Liver (tissue), 8 donors: ENCODE measurements at regions not wholly inside any gene's neighbourhood (a gene's known extent, or its start where the extent isn't known, plus 50 kb on each side); places are given as distances from the start of the nearest gene placed in this dataset.

Experiments used
- DNase-seq: peaks from one replicate; pipeline ENCODE4 v3.0.0-alpha.2; 2017; ENCODE audit warnings: low spot score
- H3K27ac ChIP-seq, 2 donors: one replicate each; pipeline ENCODE4 v1.7.0; 2013; ENCODE audit warnings: inconsistent platforms in 2 of 2, low read length in 2 of 2, control low read depth in 1 of 2, low read depth in 1 of 2, mild to moderate bottlenecking in 1 of 2
- H3K27me3 ChIP-seq, 4 donors: one replicate each; pipeline versions ENCODE4 v1.6.1 to v1.7.0; 2013; ENCODE audit warnings: low read length in 3 of 4, inconsistent platforms in 1 of 4, mild to moderate bottlenecking in 1 of 4, moderate library complexity in 1 of 4; ENCODE audit not compliant: control insufficient read depth in 4 of 4, insufficient read depth in 4 of 4
- H3K36me3 ChIP-seq, 4 donors: one replicate each; pipeline versions ENCODE4 v1.6.1 to v1.7.0; 2013; ENCODE audit warnings: low read length in 3 of 4, mild to moderate bottlenecking in 3 of 4, low read depth in 1 of 4, moderate library complexity in 1 of 4; ENCODE audit not compliant: control insufficient read depth in 4 of 4, insufficient read depth in 3 of 4
- H3K4me1 ChIP-seq, 4 donors: one replicate each; pipeline versions ENCODE4 v1.6.1 to v1.7.0; 2013; ENCODE audit warnings: low read length in 3 of 4, mild to moderate bottlenecking in 3 of 4, moderate library complexity in 1 of 4; ENCODE audit not compliant: control insufficient read depth in 4 of 4, insufficient read depth in 4 of 4
- H3K4me3 ChIP-seq, 3 donors: one replicate each; pipeline versions ENCODE4 v1.6.1 to v1.7.0; 2013; ENCODE audit warnings: low read length in 3 of 3, control low read depth in 1 of 3, low read depth in 1 of 3, mild to moderate bottlenecking in 1 of 3
- H3K9ac ChIP-seq, 2 donors: one replicate each; pipeline ENCODE4 v1.7.0; 2013; ENCODE audit warnings: low read length in 2 of 2, mild to moderate bottlenecking in 2 of 2, moderate library complexity in 2 of 2, control low read depth in 1 of 2, low read depth in 1 of 2
- H3K9me3 ChIP-seq, 4 donors: one replicate each; pipeline versions ENCODE4 v1.6.1 to v1.7.0; 2013; ENCODE audit warnings: low read length in 3 of 4; ENCODE audit not compliant: control insufficient read depth in 4 of 4
- EGR1 ChIP-seq, 2 donors: IDR thresholded peaks; 2 replicates each; pipeline ENCODE4 v1.6.1; 2016 to 2018; ENCODE audit warnings: antibody characterized with exemption in 2 of 2, low read depth in 2 of 2
- FOXA1 ChIP-seq: IDR thresholded peaks from 2 replicates; pipeline ENCODE4 v1.6.1; 2016; ENCODE audit warnings: antibody characterized with exemption
- FOXA2 ChIP-seq: IDR thresholded peaks from 2 replicates; pipeline ENCODE4 v1.6.1; 2016; ENCODE audit warnings: antibody characterized with exemption
- GABPA ChIP-seq, 2 donors: IDR thresholded peaks in 1 of 2; conservative IDR thresholded peaks in 1 of 2; 2 replicates each; pipeline ENCODE4 v1.6.1; 2016; ENCODE audit warnings: antibody characterized with exemption in 2 of 2, mild to moderate bottlenecking in 1 of 2, moderate library complexity in 1 of 2
- HNF4A ChIP-seq, 2 donors: conservative IDR thresholded peaks; 2 replicates each; pipeline ENCODE4 v1.6.1; 2016; ENCODE audit warnings: antibody characterized with exemption in 2 of 2, mild to moderate bottlenecking in 2 of 2
- HNF4G ChIP-seq: IDR thresholded peaks from 2 replicates; pipeline ENCODE4 v1.6.1; 2016; ENCODE audit warnings: antibody characterized with exemption
- JUND ChIP-seq, 2 donors: IDR thresholded peaks; 2 replicates each; pipeline ENCODE4 v1.6.1; 2016; ENCODE audit warnings: antibody characterized with exemption in 2 of 2
- MAX ChIP-seq: IDR thresholded peaks from 2 replicates; pipeline ENCODE4 v1.6.1; 2016; ENCODE audit warnings: antibody characterized with exemption
- NR2F2 ChIP-seq: IDR thresholded peaks from 2 replicates; pipeline ENCODE4 v1.6.1; 2016; ENCODE audit warnings: antibody characterized with exemption
- RAD21 ChIP-seq, 2 donors: IDR thresholded peaks; 2 replicates each; pipeline ENCODE4 v1.6.1; 2016; ENCODE audit warnings: antibody characterized with exemption in 2 of 2, mild to moderate bottlenecking in 2 of 2
- REST ChIP-seq: IDR thresholded peaks from 2 replicates; pipeline ENCODE4 v1.6.1; 2016; ENCODE audit warnings: antibody characterized with exemption, mild to moderate bottlenecking
- RXRA ChIP-seq, 2 donors: IDR thresholded peaks; 2 replicates each; pipeline ENCODE4 v1.6.1; 2017 to 2018; ENCODE audit warnings: antibody characterized with exemption in 2 of 2, mild to moderate bottlenecking in 1 of 2
- SP1 ChIP-seq: IDR thresholded peaks from 2 replicates; pipeline ENCODE4 v1.6.1; 2018; ENCODE audit warnings: antibody characterized with exemption, mild to moderate bottlenecking
- TAF1 ChIP-seq: conservative IDR thresholded peaks from 2 replicates; pipeline ENCODE4 v1.6.1; 2016; ENCODE audit warnings: antibody characterized with exemption, mild to moderate bottlenecking
- YY1 ChIP-seq: IDR thresholded peaks from 2 replicates; pipeline ENCODE4 v1.6.1; 2016; ENCODE audit warnings: antibody characterized with exemption, mild to moderate bottlenecking
- ZBTB33 ChIP-seq: IDR thresholded peaks from 2 replicates; pipeline ENCODE4 v1.6.1; 2016; ENCODE audit warnings: antibody characterized with exemption
- WGBS: extraction: QIAGEN DNeasy Blood & Tissue Kit; methylation state at CpG from one replicate; pipeline ENCODE4 v1.1.7; 2013; 5-methylcytosine and 5-hydroxymethylcytosine counted together
- TF ChIP-seq, protein P1 (sequence below): fragments of 150-350 bp; IDR thresholded peaks from 2 replicates; pipeline ENCODE4 v1.5.1; 2017; ENCODE audit warnings: improper control_type of control experiment, low read depth, low read length; ENCODE audit not compliant: missing input control
- TF ChIP-seq, protein P2 (sequence below): IDR thresholded peaks from 2 replicates; pipeline ENCODE4 v1.6.1; 2016; ENCODE audit warnings: antibody characterized with exemption
- donor health status: healthy.
- donor health status: healthy.
- donor health status: healthy.
- donor health status: healthy.
- donor health status: healthy.

DNA sequence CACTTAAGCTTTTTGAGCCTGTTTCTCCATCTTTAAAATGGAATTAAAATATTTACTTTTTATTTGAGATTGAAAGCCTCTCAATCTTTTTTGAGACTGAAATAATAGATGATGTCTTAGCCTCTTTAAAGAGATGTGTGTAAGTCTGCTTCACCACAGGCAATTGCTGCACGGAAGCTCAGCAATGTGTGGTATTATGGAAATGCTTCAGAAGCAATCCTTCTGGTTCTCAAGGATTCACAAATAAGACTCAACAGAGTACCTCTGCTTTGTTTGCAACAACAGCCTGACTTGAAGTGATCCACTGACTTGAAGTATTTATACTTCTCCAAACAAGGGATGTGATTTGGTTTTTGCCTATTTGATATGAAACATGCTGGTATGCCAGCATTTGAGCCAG is 332.0 kb upstream of the RASGRP1 start (continued):
- TF ChIP-seq, protein P1, sequence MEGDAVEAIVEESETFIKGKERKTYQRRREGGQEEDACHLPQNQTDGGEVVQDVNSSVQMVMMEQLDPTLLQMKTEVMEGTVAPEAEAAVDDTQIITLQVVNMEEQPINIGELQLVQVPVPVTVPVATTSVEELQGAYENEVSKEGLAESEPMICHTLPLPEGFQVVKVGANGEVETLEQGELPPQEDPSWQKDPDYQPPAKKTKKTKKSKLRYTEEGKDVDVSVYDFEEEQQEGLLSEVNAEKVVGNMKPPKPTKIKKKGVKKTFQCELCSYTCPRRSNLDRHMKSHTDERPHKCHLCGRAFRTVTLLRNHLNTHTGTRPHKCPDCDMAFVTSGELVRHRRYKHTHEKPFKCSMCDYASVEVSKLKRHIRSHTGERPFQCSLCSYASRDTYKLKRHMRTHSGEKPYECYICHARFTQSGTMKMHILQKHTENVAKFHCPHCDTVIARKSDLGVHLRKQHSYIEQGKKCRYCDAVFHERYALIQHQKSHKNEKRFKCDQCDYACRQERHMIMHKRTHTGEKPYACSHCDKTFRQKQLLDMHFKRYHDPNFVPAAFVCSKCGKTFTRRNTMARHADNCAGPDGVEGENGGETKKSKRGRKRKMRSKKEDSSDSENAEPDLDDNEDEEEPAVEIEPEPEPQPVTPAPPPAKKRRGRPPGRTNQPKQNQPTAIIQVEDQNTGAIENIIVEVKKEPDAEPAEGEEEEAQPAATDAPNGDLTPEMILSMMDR, result no peak
- no peak for TF ChIP-seq JUND (IDR thresholded peaks at IDR 0.05)
- TF ChIP-seq MAX, result no peak
- TF ChIP-seq NR2F2, result no peak
- no peak for TF ChIP-seq FOXA2
- no peak for TF ChIP-seq FOXA1
- TF ChIP-seq HNF4A (conservative IDR thresholded peaks at IDR 0.05), result no peak
- no peak for TF ChIP-seq RXRA (IDR thresholded peaks at IDR 0.05)
- TF ChIP-seq, protein P2, sequence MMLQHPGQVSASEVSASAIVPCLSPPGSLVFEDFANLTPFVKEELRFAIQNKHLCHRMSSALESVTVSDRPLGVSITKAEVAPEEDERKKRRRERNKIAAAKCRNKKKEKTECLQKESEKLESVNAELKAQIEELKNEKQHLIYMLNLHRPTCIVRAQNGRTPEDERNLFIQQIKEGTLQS, result no peak
- TF ChIP-seq GABPA (IDR thresholded peaks at IDR 0.05 in 1 of 2, conservative IDR thresholded peaks at IDR 0.05 in 1 of 2), result no peak

DNA sequence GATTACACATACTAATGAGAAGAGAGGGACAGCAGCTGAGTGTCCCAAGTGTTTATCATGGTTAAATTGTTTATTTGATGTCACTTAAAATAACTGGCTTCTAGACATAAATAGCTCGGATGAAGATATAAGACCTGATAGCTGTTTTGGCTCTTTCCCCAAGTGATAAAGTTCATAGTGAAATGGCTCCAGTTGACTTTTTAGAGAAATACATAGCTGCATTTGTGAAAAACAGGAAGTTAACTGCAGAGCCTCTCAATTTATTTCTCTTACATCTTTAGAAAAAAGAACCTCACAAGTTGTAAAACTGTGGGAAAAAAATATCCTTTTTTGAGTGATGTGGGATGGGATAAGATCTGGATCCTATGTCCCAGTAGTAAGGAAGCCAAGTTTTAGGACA is 332.9 kb upstream of the RASGRP1 start:
- no peak for TF ChIP-seq GABPA (IDR thresholded peaks at IDR 0.05 in 1 of 2, conservative IDR thresholded peaks at IDR 0.05 in 1 of 2)
- no peak for TF ChIP-seq MAX
- no peak for TF ChIP-seq TAF1
- no peaks in the 10 kb centered on the region for H3K36me3 ChIP-seq
- no peak overlapping the region for H3K4me3 ChIP-seq
- no peaks in the 10 kb centered on the region for H3K4me1 ChIP-seq
- 36% methylated on average over 1 of the region's 1 CpG for WGBS
- DNase-seq, result no peak
- no peak overlapping the region for H3K27ac ChIP-seq
- no peak overlapping the region for H3K9ac ChIP-seq
- H3K27me3 ChIP-seq, result no peaks in the 10 kb centered on the region
- H3K9me3 ChIP-seq, result no peaks in the 10 kb centered on the region

DNA sequence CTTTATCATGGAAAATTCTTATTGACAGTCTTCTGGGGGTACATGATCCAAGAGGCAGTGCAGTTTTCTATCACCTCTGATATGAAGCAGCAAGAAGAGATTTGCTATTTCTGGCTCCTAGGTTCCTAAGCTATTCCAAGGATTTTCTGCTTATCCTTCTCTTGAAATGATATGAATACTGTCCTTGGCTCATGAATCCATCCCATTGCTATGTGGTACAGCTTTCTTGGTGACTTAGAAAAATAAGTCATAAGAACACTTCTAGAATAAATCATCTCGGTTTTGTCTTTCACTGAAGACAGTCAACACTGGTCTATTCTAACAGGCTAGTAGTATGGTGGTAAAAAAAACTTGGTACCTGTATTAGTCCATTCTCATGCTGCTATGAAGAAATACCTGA is 333.6 kb upstream of the RASGRP1 start:
- Histone ChIP-seq H3K36me3 (no peaks in the 10 kb centered on the region), H3K9me3 (no peaks in the 10 kb centered on the region), H3K4me1 (no peaks in the 10 kb centered on the region), H3K4me3 (no peak overlapping the region), H3K27me3 (no peaks in the 10 kb centered on the region), H3K9ac (no peak overlapping the region), H3K27ac (no peak overlapping the region)
- TF ChIP-seq TAF1 (no peak), EGR1 (IDR thresholded peaks at IDR 0.05; ENCODE audit: low read depth in 2 of 2) (no peak), ZBTB33 (no peak), NR2F2 (no peak), HNF4G (no peak), SP1 (no peak), RAD21 (IDR thresholded peaks at IDR 0.05) (no peak), JUND (IDR thresholded peaks at IDR 0.05) (no peak), YY1 (no peak), MAX (no peak), FOXA1 (no peak), FOXA2 (no peak), RXRA (IDR thresholded peaks at IDR 0.05) (no peak), REST (no peak)
- TF ChIP-seq, protein P2, result no peak
- TF ChIP-seq, protein P1, result no peak
- DNase-seq, result no peak
- 68% methylated on average over 1 of the region's 1 CpG for WGBS
